Mammary epithelial cell (primary cell): ENCODE measurements at regions not wholly inside any gene's neighbourhood (a gene's known extent, or its start where the extent isn't known, plus 50 kb on each side); places are given as distances from the start of the nearest gene placed in this dataset.

Source experiments
- EZH2 ChIP-seq: IDR thresholded peaks from 2 replicates; pipeline ENCODE4 v1.6.1; 2012; ENCODE audit warnings: low read length, inconsistent platforms, borderline replicate concordance
- TF ChIP-seq, protein P1 (sequence below), 2 donors: IDR thresholded peaks in 1 of 2; conservative IDR thresholded peaks in 1 of 2; 2 replicates each; pipeline ENCODE4 v1.5.1; 2011 to 2012; ENCODE audit warnings: inconsistent platforms in 2 of 2, low read length in 2 of 2, mild to moderate bottlenecking in 2 of 2, control low read depth in 1 of 2, low read depth in 1 of 2; ENCODE audit not compliant: insufficient read depth in 1 of 2; ENCODE audit errors: extremely low read depth in 1 of 2

DNA sequence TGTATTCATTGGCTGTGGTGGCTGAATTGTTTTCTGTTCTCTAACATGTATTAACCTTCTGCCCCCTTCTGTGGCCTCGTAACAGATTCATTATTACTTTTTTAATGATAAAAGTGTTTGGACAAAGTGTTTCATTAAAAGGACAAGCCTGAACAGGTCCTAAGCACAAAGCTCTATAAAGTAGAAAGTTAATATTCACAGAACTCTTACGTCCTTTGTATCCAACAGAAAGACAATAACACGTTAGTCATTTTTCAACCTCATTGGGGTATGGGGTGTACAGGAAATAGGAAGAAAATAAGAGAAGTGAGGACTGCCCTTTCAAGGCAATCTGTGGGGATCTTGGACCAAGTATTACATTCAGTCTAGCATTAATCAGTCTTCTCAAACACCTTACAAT is 105.5 kb upstream of the RGPD4 start:
- TF ChIP-seq EZH2: no peak
- TF ChIP-seq, protein P1, sequence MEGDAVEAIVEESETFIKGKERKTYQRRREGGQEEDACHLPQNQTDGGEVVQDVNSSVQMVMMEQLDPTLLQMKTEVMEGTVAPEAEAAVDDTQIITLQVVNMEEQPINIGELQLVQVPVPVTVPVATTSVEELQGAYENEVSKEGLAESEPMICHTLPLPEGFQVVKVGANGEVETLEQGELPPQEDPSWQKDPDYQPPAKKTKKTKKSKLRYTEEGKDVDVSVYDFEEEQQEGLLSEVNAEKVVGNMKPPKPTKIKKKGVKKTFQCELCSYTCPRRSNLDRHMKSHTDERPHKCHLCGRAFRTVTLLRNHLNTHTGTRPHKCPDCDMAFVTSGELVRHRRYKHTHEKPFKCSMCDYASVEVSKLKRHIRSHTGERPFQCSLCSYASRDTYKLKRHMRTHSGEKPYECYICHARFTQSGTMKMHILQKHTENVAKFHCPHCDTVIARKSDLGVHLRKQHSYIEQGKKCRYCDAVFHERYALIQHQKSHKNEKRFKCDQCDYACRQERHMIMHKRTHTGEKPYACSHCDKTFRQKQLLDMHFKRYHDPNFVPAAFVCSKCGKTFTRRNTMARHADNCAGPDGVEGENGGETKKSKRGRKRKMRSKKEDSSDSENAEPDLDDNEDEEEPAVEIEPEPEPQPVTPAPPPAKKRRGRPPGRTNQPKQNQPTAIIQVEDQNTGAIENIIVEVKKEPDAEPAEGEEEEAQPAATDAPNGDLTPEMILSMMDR (conservative IDR thresholded peaks at IDR 0.05 in 1 of 2, IDR thresholded peaks at IDR 0.05 in 1 of 2; ENCODE audit: extremely low read depth in 1 of 2, insufficient read depth in 1 of 2, low read depth in 1 of 2, low read length in 2 of 2): no peak
